Peyer's patch (tissue), 4 donors: ENCODE measurements at regions not wholly inside any gene's neighbourhood (a gene's known extent, or its start where the extent isn't known, plus 50 kb on each side); places are given as distances from the start of the nearest gene placed in this dataset.

ENCODE experiments used
- CTCF ChIP-seq, 6 experiments: fragments of 450-650 bp in 4 of 6; fragments of 200-600 bp in 2 of 6; sonication (generic) in 1 of 6; IDR thresholded peaks; one replicate each; pipeline ENCODE4 v1.5.1; 2017 to 2019; ENCODE audit warnings: antibody characterized with exemption in 6 of 6, mild to moderate bottlenecking in 3 of 6, moderate library complexity in 1 of 6
- POLR2A ChIP-seq, 2 donors: fragments of 450-650 bp; IDR thresholded peaks; one replicate each; pipeline ENCODE4 v1.5.1; 2017; ENCODE audit warnings: antibody characterized with exemption in 2 of 2, mild to moderate bottlenecking in 2 of 2, moderate library complexity in 2 of 2

GRCh38 chr10:78200686-78201085 is 167.0 kb downstream of the RPS24 start:
- TF ChIP-seq POLR2A (IDR thresholded peaks at IDR 0.05) (no peak), CTCF (IDR thresholded peaks at IDR 0.05) (no peak)
